ENCODE measurements at regions not wholly inside any gene's neighbourhood (a gene's known extent, or its start where the extent isn't known, plus 50 kb on each side); places are given as distances from the start of the nearest gene placed in this dataset.
"Not testable (repeated sequence)": the region's sequence is repeated elsewhere in the genome, so short reads cannot be mapped to it uniquely, and the experiment has no call there.

DNA sequence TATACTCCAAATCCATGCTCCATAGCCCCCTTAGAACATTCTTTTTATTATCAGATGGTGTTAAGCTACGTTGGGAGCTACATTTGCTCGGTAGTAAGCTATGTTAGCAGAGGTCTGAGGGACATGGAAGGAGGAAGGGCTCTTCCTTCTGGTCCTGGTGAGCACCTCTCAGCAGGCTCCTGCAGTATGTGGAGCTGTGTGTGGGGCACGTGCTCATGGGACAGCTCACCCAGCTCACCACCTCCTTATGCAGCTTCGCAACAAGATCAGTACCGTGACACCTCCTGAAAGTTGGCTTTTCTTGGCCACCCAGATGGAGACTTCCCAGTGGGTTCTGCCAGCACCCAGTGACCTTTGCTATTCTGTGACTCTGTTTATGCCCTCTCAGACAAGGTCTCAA lies 400.5 kb upstream of the SLC10A2 start:
- DNase-seq (ENCODE audit: low read depth in 2 of 3, low spot score in 2 of 3) = no peak

DNA sequence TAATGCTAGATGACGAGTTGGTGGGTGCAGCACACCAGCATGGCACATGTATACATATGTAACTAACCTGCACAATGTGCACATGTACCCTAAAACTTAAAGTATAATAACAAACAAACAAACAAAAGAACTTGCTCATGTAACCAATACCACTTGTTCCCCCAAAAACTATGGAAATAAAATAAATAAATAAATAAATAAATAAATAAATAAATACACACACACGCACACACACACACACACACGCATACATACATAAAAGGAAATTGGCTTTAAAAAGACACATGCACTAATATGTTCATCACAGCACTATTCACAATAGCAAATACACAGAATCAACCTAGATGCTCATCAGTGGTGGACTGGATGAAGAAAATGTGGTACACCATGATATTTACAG lies 394.0 kb upstream of the SLC10A2 start:
- not testable (repeated sequence) for DNase-seq (ENCODE audit: low read depth in 2 of 3, low spot score in 2 of 3)

DNA sequence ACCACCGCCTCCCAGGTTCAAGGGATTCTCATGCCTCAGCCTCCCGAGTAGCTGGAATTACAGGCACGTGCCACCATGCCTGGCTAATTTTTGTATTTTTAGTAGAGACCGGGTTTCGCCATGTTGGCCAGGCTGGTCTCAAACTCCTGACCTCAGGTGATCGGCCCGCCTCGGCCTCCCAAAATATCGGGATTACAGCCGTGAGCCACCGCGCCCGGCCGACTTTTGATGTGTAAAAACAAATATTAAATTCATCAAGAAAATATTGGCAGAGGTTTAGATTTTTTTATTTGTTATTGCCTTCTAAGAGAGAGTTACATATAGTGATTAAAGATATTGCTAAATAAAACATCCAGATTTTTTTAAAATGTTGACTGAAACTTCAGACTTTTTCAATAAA lies 390.8 kb upstream of the SLC10A2 start:
- not testable (repeated sequence) for DNase-seq (ENCODE audit: low read depth in 2 of 3, low spot score in 2 of 3)

DNA sequence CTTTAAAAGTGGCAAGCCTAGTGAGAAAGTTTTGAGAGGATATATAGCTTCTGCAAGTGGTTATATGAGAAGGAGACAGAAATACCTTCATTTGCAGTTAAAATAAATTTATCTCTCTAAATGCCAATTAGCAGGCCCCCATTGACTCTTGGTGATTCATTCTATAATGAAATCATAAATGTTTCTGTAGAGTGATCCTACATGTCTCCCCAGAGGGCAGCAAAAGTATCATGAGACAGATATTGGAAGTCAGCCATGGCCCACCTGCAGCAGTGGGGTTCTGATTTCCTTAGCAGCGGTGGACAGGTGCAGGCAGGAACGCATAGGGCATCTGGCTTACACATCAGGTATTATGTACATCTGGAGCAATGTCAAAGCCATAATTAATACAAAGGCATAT lies 385.4 kb upstream of the SLC10A2 start:
- no peak for DNase-seq (ENCODE audit: low read depth in 2 of 3, low spot score in 2 of 3)

DNA sequence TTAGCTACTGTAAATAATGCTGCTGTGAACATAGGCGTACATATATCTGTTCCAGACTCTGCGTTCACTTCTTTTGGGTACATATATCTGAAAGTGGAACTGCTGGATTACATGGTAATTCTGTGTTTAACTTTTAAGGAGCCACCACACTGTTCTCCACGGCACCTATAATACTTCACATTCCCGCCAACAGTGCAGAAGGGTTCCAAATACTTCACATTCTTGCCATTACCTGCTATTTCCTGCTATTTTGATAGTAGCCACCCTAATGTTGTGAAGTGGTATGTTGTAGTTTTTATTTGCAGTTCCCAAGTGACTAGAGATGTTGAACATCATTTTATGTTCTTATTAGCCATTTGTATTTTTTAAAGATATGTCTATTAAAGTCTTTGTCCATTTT lies 377.4 kb upstream of the SLC10A2 start:
- no peak for DNase-seq (ENCODE audit: low read depth in 2 of 3, low spot score in 2 of 3)

DNA sequence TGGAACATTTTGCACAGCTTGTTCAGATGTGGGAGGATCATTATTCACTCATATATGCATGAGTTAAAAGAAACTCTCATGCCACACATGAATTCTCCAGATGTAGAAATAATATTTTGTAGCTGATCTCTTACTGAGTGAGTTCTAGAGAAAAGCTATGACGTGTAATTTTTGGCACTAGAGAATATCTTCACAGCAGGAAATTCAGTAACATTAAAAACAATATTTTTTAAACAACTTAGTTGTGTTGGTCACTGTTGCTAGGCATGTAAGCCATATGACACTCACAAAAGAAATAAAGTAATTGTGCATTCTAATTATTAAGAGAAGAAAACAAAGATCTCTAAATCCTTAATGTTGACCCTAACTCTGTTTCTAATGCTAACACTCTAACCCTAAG lies 371.4 kb upstream of the SLC10A2 start:
- DNase-seq (ENCODE audit: low read depth in 2 of 3, low spot score in 2 of 3) = no peak

DNA sequence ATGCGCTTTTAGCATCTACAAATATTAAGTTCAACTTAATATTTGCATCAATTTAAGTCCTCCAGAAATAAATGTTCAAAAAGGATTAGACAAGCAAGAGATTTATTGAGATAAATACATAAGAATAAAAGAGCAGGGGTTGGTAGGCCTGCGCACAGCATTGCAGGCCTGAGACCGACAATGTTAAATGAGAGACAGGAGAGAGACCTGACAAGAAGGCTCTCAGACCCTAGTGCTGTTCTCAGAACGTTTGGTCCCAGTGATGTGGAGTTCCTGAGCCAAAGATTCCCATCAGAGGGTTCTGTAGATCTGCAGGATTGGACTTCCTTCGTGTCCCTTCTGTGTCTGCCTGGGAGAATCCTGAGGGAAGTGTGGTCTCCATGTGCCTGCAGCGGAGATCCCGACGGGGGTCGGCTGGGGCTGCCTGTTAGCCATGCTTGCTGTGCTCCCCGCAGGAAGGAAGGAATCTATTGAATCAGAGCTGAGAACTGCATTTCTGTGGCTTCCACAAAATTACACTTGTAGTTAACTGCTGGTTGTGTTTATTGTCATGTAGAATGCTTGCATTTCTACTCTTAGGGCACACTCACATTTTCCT lies 369.9 kb upstream of the SLC10A2 start:
- no peak for DNase-seq (ENCODE audit: low read depth in 2 of 3, low spot score in 2 of 3)

DNA sequence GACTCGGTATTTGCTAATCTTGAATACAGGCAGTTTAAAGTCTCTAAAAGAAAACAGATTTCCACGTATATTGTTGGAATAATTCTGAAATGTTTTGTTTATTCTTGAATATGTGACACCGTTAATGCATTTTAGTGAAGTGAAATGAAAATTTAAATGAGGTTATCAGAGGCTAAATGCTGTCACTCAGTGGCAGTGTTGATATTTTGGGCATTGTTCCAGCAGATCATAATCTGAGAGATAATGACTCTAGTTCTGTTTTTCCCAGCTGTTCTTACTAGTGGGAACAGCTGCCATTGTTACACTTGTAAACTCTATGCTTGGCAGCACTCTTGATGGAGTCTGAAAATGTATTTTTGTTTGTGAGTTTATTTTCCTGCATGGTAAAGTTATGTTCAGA lies 365.6 kb upstream of the SLC10A2 start:
- no peak for DNase-seq (ENCODE audit: low read depth in 2 of 3, low spot score in 2 of 3)

DNA sequence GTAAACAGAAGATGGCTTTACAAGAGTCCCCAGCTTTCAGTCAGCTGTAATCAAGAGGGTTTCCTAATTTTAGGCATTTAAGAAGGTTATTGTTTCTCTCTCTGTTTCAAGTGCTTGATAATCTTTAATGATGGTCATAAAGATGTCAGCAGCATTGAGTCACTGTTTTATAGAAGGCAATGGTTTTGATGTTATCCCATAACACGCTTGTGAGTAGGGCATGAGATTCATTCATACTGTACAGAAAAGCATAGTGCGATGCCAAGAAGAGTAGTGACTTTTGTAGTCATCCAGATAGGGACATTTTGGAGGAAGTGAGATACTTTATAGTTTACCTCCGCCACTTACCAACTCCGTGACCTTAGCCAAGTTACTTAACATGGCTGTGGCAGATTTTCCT lies 364.2 kb upstream of the SLC10A2 start:
- DNase-seq (ENCODE audit: low read depth in 2 of 3, low spot score in 2 of 3) = no peak

DNA sequence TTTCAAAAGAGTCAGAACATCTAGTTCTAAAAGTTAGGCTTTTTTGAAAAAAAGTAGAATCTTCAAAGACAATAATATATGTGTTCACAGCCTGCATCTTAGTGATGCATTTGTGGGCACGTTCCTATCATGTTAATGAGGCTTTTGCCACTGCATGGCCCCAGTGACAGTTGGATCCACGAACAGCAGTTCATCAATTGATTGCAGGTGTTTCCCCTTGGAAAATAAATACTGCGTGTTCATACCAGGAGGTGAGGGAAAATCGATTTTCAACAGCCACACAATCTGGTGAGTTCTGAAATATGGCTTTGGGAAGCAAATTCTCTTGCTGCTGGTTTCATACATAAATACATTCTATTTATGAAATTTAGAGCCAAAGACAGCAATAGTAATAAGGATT lies 343.8 kb upstream of the SLC10A2 start:
- no peak for DNase-seq (ENCODE audit: low read depth in 2 of 3, low spot score in 2 of 3)

DNA sequence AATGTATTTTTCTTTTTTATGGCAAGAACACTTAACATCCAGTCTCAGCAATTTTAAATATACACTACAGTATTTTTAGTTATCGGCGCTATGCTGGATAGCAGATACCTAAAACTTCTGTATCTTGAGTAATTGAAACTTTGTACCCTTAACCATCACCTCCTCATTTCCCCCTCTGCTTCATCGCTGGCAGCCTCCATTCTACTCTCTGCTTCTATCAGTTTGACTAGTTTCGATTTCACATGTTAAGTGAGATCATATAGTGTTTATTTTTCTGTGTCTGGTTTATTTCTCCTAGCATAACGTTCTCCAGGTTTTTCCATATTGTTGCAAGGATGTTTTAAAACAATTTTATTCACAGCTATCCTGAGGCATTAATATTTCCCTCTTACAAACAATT lies 340.8 kb upstream of the SLC10A2 start:
- DNase-seq (ENCODE audit: low read depth in 2 of 3, low spot score in 2 of 3) = no peak

DNA sequence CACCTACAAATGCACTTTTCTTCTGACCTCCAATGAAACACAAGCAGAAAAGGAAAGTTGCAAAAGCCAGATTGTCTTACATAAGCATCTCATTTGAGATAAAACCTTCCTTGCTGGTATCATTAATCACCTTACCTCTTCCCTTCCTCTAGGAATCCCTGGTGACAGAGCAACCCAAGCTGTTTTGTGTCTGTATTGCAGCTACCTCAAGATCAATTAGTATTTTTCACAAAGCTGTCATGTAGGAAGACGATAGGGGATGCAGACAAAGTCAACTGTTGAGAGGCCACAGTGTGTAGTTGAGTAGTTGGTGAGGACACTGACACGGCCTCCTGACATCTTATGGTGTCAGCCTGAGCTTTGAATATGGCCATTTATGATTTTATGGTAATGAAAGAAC lies 339.1 kb upstream of the SLC10A2 start:
- DNase-seq (ENCODE audit: low read depth in 2 of 3, low spot score in 2 of 3) = no peak

DNA sequence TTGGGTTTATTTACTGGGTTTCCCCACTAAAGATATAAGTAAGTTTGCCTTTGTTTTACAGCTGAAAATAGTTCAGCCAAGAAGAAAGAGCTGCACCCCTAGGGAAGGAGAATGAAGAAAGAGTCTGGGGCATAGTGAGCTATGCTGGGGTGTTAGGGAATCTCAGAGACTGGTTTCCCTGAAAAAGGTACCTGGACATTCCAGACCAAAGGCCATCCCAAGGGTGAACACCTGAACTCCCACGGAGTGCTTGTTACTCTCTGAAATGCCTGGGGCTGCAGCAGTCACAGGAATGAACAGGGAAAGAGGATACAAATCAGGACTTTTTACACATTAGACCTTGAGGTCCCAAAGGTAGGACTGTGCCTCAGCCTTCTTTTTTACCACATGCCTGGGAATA lies 337.6 kb upstream of the SLC10A2 start:
- no peak for DNase-seq (ENCODE audit: low read depth in 2 of 3, low spot score in 2 of 3)

DNA sequence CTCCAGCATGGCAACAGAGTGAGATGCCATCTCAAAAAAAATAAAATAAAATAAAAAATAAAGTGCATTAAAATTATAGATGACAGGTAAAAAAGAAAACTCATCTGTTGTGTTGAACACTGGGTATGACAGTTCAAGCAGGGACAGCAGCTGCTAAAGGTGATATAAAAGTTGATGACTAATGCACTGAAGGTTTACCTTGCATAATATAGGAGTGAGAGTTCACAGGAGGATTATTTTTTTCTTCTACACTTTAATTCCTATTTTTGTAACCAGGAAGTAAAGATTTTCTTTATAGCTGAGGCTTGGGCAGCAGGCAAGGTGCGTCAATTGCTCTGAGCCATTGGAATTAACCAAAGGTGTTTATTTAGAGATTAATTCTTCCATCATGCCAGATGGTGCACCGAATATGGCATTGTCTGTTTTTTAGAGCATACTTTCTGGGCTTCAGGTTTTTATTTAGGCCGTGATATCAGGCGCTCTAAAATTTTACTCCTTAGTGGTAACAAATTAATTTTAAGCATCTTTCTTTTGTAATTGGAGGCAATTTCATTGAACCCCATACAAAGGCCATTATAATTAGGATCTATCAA lies 337.0 kb upstream of the SLC10A2 start:
- no peak for DNase-seq (ENCODE audit: low read depth in 2 of 3, low spot score in 2 of 3)

DNA sequence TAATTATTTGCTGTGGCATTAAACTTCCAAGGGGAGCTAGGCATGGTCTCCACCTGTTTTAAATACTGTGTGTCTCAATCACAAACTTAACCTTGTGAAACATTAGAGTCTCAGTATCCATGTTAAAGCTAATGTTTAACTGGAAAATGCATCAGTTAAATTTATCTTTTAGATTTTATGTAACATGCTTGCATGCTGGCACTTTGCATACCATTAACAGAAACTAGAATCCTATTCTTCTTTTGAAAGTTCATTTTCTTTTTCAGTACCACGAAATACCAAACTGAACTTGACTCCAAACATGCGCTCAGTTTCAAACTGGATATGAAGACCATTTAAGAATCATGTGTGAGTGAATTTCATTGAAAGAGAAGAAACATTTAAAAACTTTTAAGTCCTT lies 328.9 kb upstream of the SLC10A2 start:
- DNase-seq (ENCODE audit: low read depth in 2 of 3, low spot score in 2 of 3) = no peak

DNA sequence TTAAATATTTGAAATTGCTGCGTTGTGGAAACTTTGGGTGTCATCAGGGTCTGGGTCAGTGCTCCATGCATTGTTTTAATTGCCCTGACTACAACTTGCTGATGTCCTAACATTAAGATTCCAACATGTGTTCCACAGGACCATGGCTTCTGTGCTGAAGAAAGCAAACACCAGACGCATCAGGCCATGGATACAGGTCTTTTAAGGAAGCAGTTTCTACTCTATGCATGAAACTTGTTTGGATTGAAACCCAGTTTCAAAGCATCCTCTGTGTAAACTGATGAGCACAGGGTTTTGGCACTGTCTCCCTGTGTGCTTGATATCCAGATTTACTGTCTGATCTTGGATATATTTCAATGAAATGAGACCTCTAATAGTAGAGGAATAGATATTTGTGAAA lies 328.4 kb upstream of the SLC10A2 start:
- DNase-seq (ENCODE audit: low read depth in 2 of 3, low spot score in 2 of 3) = no peak

DNA sequence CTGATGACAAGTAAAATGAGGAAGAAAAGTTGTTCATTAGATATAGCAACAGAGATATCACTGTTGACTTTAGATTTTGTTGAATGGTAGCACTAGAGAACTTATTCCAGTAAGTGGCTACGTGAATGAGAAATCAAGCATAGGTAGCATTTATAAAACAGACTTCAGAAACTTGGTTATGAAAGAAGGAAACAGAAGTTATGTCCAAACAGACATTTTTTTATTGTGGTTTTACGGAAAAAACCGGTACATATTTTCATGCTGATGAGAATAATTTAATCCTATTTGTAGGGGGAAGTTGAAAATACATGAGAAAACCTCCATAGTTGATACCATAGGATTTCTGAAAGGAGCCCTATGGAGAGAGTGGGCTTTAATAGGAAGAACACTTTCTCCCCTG lies 325.7 kb upstream of the SLC10A2 start:
- DNase-seq (ENCODE audit: low read depth in 2 of 3, low spot score in 2 of 3) = no peak

DNA sequence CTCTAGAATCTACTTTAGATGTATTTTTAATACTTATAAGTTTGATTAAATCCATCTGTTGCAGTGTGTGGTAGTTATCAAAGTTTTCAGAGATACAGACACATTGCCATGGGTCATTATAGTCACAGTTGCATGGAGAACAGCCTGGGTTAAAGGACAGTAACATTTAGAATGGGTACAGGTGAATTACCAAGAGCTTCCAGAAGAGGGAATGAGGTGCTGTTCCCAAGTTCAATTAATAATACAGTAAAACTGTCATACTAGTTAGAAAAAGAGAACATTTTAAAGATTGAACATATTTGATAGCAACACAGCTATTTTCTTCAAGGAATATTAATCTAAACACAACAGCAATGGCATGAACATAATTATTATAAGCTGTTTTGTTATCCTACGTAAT lies 322.6 kb upstream of the SLC10A2 start:
- no peak for DNase-seq (ENCODE audit: low read depth in 2 of 3, low spot score in 2 of 3)

DNA sequence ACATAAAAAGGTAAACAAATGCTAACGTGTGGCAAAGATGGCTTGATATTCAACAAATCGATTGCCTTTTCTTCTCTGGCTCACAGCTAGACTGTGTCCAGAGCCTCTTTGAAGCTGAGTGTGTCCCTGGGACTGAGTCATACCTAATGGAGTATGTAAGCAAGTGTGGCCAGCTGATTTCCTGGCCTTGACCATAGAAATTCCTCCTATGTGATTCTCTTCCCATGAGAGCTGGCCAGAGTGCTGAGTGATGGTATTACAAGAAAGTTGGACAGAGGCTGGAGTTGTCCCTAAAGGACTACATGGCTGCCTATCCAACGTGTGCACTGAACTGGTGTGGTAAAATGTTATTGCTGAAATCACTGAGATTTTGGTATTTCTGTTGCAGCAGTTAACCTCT lies 320.1 kb upstream of the SLC10A2 start:
- no peak for DNase-seq (ENCODE audit: low read depth in 2 of 3, low spot score in 2 of 3)

DNA sequence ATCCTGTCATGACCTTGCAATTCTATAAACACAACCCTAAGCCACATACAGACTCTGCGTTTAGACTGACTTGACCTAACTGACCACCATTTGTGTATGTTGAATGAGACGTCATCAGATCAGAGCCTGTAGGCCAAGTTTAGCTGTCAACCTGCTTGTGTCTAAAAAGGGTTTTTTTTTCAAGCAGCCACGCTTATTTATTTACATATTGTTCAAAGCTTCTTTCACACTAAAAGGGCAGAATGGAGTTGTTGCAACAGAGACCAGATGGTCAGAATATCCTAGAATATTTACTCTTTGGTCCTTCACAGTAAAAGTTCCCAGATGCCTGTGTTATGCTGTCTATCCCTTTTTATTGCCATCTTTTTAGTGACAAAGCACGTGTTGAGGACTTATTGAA lies 307.7 kb upstream of the SLC10A2 start:
- DNase-seq (ENCODE audit: low read depth in 2 of 3, low spot score in 2 of 3) = no peak

DNA sequence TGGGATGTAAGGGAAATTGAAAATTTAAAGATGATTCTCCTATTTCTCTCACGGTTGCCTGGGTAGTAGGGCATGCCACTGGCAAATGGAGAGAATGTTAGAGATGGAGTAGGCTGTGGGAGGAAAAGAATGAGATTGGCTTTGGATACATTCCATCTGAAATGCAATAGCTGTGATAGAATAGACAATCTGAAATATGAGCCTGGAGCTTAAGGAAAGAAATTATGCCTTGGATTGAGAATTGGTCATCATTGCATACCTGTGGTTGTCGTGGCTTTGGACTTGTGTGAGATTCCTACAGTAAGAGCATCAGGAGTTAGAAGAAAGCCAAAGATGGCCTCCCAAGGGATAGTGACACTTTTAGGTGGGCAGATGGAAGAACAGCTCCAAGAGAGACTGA lies 305.1 kb upstream of the SLC10A2 start:
- DNase-seq (ENCODE audit: low read depth in 2 of 3, low spot score in 2 of 3) = no peak

DNA sequence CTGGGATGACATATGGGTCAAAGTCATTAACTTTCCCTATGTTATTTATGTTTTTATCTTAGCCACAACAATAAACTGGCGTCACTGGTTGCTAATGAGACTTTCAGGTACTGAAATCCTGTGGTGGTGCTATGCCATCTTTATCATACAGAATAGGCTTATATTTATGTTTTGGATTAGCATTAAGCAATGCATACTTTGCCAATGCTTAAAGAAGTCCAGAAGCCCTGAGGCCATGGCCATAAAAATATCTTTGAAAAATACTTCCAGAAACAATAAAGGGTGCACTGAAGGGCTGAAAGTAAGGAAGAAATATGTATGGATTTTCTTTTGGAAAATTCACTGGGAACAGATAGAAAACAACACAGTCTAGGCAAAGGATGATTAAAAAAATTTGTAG lies 304.6 kb upstream of the SLC10A2 start:
- no peak for DNase-seq (ENCODE audit: low read depth in 2 of 3, low spot score in 2 of 3)

DNA sequence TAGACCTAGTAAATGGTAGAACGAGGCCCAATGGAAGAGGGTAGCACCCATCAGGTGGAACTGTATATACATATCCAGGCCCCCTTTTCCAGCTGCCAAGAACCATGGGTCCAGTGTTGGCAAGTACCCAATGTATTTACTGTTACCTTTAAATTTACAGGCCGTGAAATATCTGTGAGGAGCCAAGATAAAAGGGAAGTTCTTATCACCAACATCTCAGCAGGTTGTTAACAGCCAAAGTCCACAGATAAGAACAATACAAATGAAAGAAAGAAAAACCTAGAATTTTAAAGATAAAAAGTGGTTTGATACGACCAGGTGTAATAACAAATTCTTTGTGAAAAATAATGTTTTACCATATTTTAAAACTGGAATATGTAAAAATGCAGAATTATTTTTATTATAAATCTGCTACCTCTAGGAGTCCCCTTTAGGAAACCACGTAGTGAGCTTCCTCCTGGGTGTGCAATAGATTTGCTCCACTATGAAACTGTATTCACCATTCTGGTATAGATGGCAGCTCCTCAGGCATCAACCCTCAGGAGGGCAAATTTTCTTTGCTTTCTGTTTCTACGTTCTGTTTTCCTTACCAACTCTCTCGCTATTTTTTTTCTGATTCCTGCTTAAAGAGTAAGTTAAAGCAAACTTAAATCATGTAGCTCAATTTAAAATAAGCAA lies 292.2 kb upstream of the SLC10A2 start:
- DNase-seq (ENCODE audit: low read depth in 2 of 3, low spot score in 2 of 3) = no peak
